Esophagus muscularis mucosa (tissue), 4 donors: ENCODE measurements at regions not wholly inside any gene's neighbourhood (a gene's known extent, or its start where the extent isn't known, plus 50 kb on each side); places are given as distances from the start of the nearest gene placed in this dataset.

Experiments
- CTCF ChIP-seq, 3 experiments: fragments of 200-600 bp in 2 of 3; fragments of 450-650 bp in 1 of 3; sonication (generic) in 2 of 3; IDR thresholded peaks; one replicate each; pipeline ENCODE4 v1.5.1; 2017 to 2019; ENCODE audit warnings: antibody characterized with exemption in 3 of 3, mild to moderate bottlenecking in 2 of 3, moderate library complexity in 1 of 3
- EP300 ChIP-seq: sonication (generic); formaldehyde crosslinking; IDR thresholded peaks from one replicate; pipeline ENCODE4 v1.6.1; 2017; ENCODE audit warnings: antibody characterized with exemption
- POLR2A ChIP-seq: fragments of 450-650 bp; IDR thresholded peaks from one replicate; pipeline ENCODE4 v1.6.1; 2017; ENCODE audit warnings: antibody characterized with exemption, moderate library complexity, mild to moderate bottlenecking, low read depth

- TF ChIP-seq CTCF (IDR thresholded peaks at IDR 0.05) (no peak), EP300 (no peak), POLR2A (no peak)
Observed at GRCh38 chr1:105373681-105374080, 1624.0 kb downstream of the AMY1C start.
